ENCODE measurements at regions not wholly inside any gene's neighbourhood (a gene's known extent, or its start where the extent isn't known, plus 50 kb on each side); places are given as distances from the start of the nearest gene placed in this dataset.

GRCh38 chr4:167339781-167340180 lies 105.5 kb upstream of the SPOCK3 start:
- Histone ChIP-seq H3K9me3 (ENCODE audit: insufficient read depth in 2 of 2, low read depth in 1 of 2, low read length in 1 of 2) (no peaks in the 10 kb centered on the region), H2AFZ (ENCODE audit: low read length) (no peak overlapping the region), H2BK12ac (ENCODE audit: low read depth, low read length) (no peak overlapping the region), H2BK5ac (ENCODE audit: low read depth, low read length) (no peak overlapping the region), H3K27ac (ENCODE audit: low read depth, low read length) (no peak overlapping the region), H4K5ac (ENCODE audit: insufficient read length, low read depth, low read length) (no peak overlapping the region), H3K23ac (ENCODE audit: insufficient read length) (no peak overlapping the region), H2AK5ac (ENCODE audit: low read depth, low read length) (no peak overlapping the region), H4K91ac (replicated peaks; ENCODE audit: insufficient read length, low read length) (no peak overlapping the region), H3K18ac (ENCODE audit: extremely low read depth, low read length) (no peak overlapping the region), H3K36me3 (ENCODE audit: control insufficient read depth in 2 of 4, insufficient read depth in 4 of 4, low read length in 3 of 4) (no peaks in the 10 kb centered on the region), H2BK120ac (replicated peaks; ENCODE audit: low read depth, low read length) (no peak overlapping the region), H2BK20ac (ENCODE audit: low read length) (no peak overlapping the region), H3K23me2 (ENCODE audit: low read depth, low read length) (no peaks in the 10 kb centered on the region), H3K4me3 (ENCODE audit: extremely low read depth in 1 of 4, insufficient read depth in 2 of 4, low read depth in 3 of 4, low read length in 4 of 4) (no peak overlapping the region), H3K4ac (replicated peaks; ENCODE audit: insufficient read length, low read depth, low read length) (no peak overlapping the region), H3K4me1 (replicated peaks in 1 of 4; ENCODE audit: control insufficient read depth in 3 of 4, insufficient read depth in 4 of 4, low read length in 3 of 4) (no peaks in the 10 kb centered on the region), H3K79me1 (ENCODE audit: low read depth, low read length) (no peaks in the 10 kb centered on the region), H3K79me2 (ENCODE audit: control insufficient read depth in 1 of 2, insufficient read depth in 2 of 2, low read length in 2 of 2) (no peaks in the 10 kb centered on the region), H3K9ac (replicated peaks in 1 of 4; ENCODE audit: extremely low read depth in 1 of 4, low read depth in 3 of 4, low read length in 3 of 4) (no peak overlapping the region), H2BK15ac (ENCODE audit: low read length) (no peak overlapping the region), H4K20me1 (replicated peaks in 1 of 2; ENCODE audit: control insufficient read depth in 1 of 2, insufficient read depth in 2 of 2, low read length in 2 of 2) (no peaks in the 10 kb centered on the region), H3K14ac (ENCODE audit: insufficient read length) (no peak overlapping the region), H4K8ac (ENCODE audit: extremely low read depth, insufficient read depth, low read length) (no peak overlapping the region), H3K4me2 (ENCODE audit: insufficient read depth in 1 of 2, low read depth in 2 of 2, low read length in 2 of 2) (no peak overlapping the region), H3K56ac (replicated peaks; ENCODE audit: insufficient read length, low read depth, low read length) (no peak overlapping the region), H3K27me3 (replicated peaks in 1 of 4; ENCODE audit: control insufficient read depth in 3 of 4, extremely low read depth in 1 of 4, insufficient read depth in 3 of 4, low read length in 3 of 4) (no peaks in the 10 kb centered on the region)
- ChIA-PET CTCF (ENCODE audit: partially characterized antibody) (interaction anchor here (1.1 kb wide), 1 partner anchor 280 kb away, joined by 4 read pairs; no protein-coding TSS in a partner anchor), POLR2A (ENCODE audit: partially characterized antibody) (no interaction called here)
- 93% methylated on average over 6 of the region's 6 CpGs; no CpG with 5 or more reads in 1 of the 2 experiments for WGBS, 2 experiments (ENCODE audit: extremely low coverage in 1 of 2, insufficient coverage in 1 of 2, insufficient read length in 1 of 2, insufficient replicate concordance in 2 of 2, low coverage in 1 of 2, low lambda C conversion rate in 2 of 2, missing lambda C conversion rate in 1 of 2)
- no peak for DNase-seq (ENCODE audit: low read depth in 1 of 2, low spot score in 2 of 2)
- no peak for FAIRE-seq
- TF ChIP-seq SIRT6 (IDR thresholded peaks at IDR 0.05; ENCODE audit: low read length) = no peak
- TF ChIP-seq RFX5 (IDR thresholded peaks at IDR 0.05; ENCODE audit: borderline replicate concordance, low read depth, low read length) = no peak
- TF ChIP-seq, protein P1, sequence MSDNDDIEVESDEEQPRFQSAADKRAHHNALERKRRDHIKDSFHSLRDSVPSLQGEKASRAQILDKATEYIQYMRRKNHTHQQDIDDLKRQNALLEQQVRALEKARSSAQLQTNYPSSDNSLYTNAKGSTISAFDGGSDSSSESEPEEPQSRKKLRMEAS (IDR thresholded peaks at IDR 0.05) = no peak
- no peak for TF ChIP-seq GABPA (IDR thresholded peaks at IDR 0.05; ENCODE audit: borderline replicate concordance, insufficient read depth, low read length)
- TF ChIP-seq HDAC6 (IDR thresholded peaks at IDR 0.05; ENCODE audit: low read depth, low read length) = no peak
- TF ChIP-seq POLR2AphosphoS5 (IDR thresholded peaks at IDR 0.05; ENCODE audit: low read depth, low read length) = no peak
- TF ChIP-seq TBP (IDR thresholded peaks at IDR 0.05; ENCODE audit: low read depth, low read length) = no peak
